ENCODE measurements at regions not wholly inside any gene's neighbourhood (a gene's known extent, or its start where the extent isn't known, plus 50 kb on each side); places are given as distances from the start of the nearest gene placed in this dataset.

- TF ChIP-seq CTCF (IDR thresholded peaks at IDR 0.05) (no peak), POLR2A (IDR thresholded peaks at IDR 0.05) (no peak)
Observed at GRCh38 chr1:217138173-217138765, 415.0 kb upstream of the ESRRG start.
